ENCODE measurements at regions not wholly inside any gene's neighbourhood (a gene's known extent, or its start where the extent isn't known, plus 50 kb on each side); places are given as distances from the start of the nearest gene placed in this dataset.

GRCh38 chr10:36051500-36051991, 409.4 kb upstream of the FZD8 start:
- no peak for TF ChIP-seq POLR2A (IDR thresholded peaks at IDR 0.05; ENCODE audit: low read depth, low read length)
- TF ChIP-seq CTCF (IDR thresholded peaks at IDR 0.05; ENCODE audit: extremely low read depth in 1 of 2, insufficient read depth in 1 of 2, low read depth in 1 of 2, low read length in 2 of 2), result no peak
- no peak for TF ChIP-seq MAX (IDR thresholded peaks at IDR 0.05; ENCODE audit: insufficient read depth, insufficient read length)
- no peak for TF ChIP-seq EZH2 (IDR thresholded peaks at IDR 0.05; ENCODE audit: borderline replicate concordance, low read depth, low read length, severe bottlenecking)
- TF ChIP-seq FOS (IDR thresholded peaks at IDR 0.05; ENCODE audit: borderline replicate concordance, insufficient read depth, low read length), result no peak
- TF ChIP-seq POLR2AphosphoS5 (IDR thresholded peaks at IDR 0.05; ENCODE audit: insufficient read depth, low read depth, low read length), result no peak
- TF ChIP-seq MYC (IDR thresholded peaks at IDR 0.05; ENCODE audit: low read depth, low read length), result no peak
- TF ChIP-seq JUN (IDR thresholded peaks at IDR 0.05; ENCODE audit: borderline replicate concordance, insufficient read depth, insufficient read length, low read depth), result no peak
- no peak for TF ChIP-seq GATA2 (IDR thresholded peaks at IDR 0.05; ENCODE audit: insufficient read depth, insufficient read length, low read depth, low read length)

All from endothelial cell of umbilical vein (primary cell).